ENCODE measurements at regions not wholly inside any gene's neighbourhood (a gene's known extent, or its start where the extent isn't known, plus 50 kb on each side); places are given as distances from the start of the nearest gene placed in this dataset.
"Not testable (repeated sequence)": the region's sequence is repeated elsewhere in the genome, so short reads cannot be mapped to it uniquely, and the experiment has no call there.

- DNase-seq (ENCODE audit: low read depth), result no peak
Measured at GRCh38 chr5:87138091-87138805, 129.4 kb upstream of the RASA1 start.

DNA sequence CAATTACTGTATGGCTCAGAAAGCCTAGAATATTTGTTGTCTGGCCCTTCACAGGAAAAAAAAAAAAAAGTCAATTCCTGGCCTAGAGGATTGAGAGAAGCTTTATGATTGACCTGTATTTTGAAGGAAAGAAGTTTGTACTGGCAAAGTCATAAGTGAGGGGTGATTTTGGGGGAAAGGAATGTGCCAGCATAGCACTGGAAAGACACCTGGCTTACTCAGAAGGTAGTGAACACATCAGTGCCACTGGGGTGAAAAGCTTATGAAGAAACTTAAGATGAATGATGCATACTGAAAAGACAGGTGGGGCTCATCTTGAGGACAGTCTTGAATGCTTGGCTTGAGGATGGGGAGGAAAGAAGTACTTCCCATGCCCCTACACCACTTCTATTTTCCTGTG lies 127.9 kb upstream of the RASA1 start:
- DNase-seq (ENCODE audit: low read depth), result no peak

DNA sequence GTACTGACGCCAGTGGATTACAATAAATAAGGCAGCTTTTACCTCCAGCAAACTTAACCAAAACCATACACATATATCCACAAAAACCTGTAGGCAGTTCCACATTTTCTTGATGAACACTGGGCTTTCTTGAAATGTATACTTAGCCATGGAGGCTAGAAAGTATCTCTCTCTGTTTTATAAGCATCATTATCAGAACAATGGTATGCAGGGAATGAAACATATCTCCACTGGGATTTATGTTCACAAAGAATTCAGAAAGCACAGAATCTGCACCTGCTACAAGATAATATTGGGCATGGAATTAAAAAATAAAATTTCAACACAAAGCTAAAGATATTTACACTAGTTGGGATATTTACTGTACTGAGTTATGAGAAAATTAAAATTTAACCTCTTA lies 126.1 kb upstream of the RASA1 start:
- no peak for DNase-seq (ENCODE audit: low read depth)

- DNase-seq (ENCODE audit: low read depth), result not testable (repeated sequence)
Measured at GRCh38 chr5:87145853-87146252, 121.8 kb upstream of the RASA1 start.

GRCh38 chr5:87147441-87147840 lies 120.2 kb upstream of the RASA1 start:
- DNase-seq (ENCODE audit: low read depth), result no peak

DNA sequence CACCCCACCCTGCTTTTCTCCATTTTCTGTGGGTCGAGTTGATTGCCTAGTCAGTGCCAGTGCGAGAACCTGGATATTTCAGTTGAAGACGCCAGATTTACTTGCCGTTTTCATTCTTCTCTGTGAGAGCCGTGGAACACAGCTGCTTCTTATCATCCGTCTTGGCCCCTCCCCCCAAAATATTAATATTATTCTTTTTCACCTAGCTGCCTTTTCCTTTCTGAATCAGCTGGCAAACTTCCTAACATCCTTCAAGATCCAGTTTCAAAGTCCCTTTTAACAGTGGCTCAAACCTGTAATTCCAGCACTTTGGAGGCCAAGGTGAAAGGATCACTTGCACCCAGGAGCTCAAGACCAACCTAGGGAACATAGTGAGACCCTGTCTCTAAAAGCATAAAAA lies 117.1 kb upstream of the RASA1 start:
- no peak for DNase-seq (ENCODE audit: low read depth)

- DNase-seq (ENCODE audit: low read depth), result peak; percentile 85
Measured at GRCh38 chr5:87151547-87151946, 116.1 kb upstream of the RASA1 start.

- no peak for DNase-seq (ENCODE audit: low read depth)
Measured at GRCh38 chr5:87152886-87153285, 114.8 kb upstream of the RASA1 start.

GRCh38 chr5:87154191-87154590 lies 113.5 kb upstream of the RASA1 start:
- no peak for DNase-seq (ENCODE audit: low read depth)

DNA sequence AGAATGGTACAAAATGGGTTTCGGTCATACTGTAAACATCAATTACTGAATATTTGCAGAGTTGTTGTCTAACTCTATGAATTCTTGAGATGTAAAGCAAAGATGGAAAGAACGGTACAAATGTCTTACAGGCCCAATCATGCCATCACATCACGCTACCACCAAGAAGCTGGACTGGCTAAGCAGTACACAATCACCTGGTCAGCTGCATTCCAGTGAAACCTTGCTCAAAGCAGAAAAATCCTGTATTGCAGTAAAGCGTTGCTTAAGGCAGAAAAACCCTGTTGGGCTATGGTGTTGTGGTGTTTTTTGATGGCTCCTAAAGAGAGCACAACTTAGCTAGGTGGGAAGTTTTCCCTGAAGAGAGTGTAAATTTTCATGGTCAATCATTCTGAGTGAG lies 112.6 kb upstream of the RASA1 start:
- no peak for DNase-seq (ENCODE audit: low read depth)

DNA sequence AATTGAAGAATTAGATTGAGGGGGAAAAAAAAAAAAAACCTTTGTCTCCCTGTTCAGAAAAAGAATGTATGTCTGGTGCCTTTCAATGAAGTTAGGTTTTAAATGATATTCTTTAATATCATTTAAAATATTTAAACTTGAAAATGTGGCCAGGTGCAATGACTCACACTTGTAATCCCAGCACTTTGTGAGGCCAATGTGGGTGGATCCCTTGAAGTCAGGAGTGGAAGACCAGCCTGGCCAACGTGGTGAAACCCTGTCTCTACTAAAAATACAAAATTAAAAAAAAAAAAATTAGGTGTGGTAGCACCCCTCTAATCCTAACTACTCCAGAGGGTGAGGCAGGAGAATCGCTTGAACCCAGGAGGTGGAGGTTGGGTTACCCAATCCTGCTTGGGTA lies 111.1 kb upstream of the RASA1 start:
- DNase-seq (ENCODE audit: low read depth), result peak; percentile 18

- DNase-seq (ENCODE audit: low read depth), result no peak
Measured at GRCh38 chr5:87164409-87164808, 103.3 kb upstream of the RASA1 start.

- peak; percentile 12 for DNase-seq (ENCODE audit: low read depth)
Measured at GRCh38 chr5:87169300-87169991, 98.2 kb upstream of the RASA1 start.

DNA sequence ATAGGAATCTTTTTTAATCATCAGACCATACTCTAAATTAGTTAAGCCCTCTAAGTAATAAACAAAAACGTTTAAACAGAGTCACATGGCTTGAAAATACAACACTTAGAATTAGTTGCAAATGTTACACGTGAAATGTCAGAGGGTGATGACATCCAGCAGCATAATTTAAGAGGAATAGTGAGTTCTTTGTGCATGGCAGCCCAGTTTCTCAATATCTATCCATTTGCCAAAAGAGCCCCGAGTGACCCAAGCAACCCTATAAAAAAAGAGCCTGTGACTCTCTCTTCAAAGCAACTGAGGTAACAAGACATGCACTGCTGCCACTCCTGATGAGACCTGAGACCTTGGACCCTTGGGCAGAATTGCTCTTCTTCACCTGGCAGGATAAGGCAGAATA lies 96.9 kb upstream of the RASA1 start:
- DNase-seq (ENCODE audit: low read depth), result no peak

- DNase-seq (ENCODE audit: low read depth), result no peak
Measured at GRCh38 chr5:87182649-87183048, 85.0 kb upstream of the RASA1 start.

DNA sequence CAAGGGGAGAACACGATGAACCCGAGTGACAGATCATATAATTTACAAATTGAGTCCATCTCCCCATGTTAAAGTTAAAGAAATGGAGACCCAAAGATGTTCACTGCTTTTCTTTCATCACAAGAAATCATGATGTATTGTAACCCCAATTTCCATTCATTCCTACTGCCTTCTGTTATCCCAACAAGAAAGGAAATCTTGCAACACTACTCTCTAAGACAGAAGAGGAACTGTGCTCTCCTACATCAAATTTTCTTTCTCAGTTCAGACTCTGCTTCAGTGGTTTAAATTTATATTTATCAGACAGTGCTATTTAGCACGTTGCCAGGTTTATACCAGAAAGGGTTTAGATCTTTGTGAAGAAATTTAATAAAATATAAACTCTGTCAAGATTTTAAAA lies 83.8 kb upstream of the RASA1 start:
- no peak for DNase-seq (ENCODE audit: low read depth)

GRCh38 chr5:87184605-87185004 lies 83.1 kb upstream of the RASA1 start:
- no peak for DNase-seq (ENCODE audit: low read depth)

- peak; percentile 5 for DNase-seq (ENCODE audit: low read depth)
Measured at GRCh38 chr5:87185838-87186237, 81.8 kb upstream of the RASA1 start.

- DNase-seq (ENCODE audit: low read depth), result no peak
Measured at GRCh38 chr5:87188391-87188790, 79.3 kb upstream of the RASA1 start.

DNA sequence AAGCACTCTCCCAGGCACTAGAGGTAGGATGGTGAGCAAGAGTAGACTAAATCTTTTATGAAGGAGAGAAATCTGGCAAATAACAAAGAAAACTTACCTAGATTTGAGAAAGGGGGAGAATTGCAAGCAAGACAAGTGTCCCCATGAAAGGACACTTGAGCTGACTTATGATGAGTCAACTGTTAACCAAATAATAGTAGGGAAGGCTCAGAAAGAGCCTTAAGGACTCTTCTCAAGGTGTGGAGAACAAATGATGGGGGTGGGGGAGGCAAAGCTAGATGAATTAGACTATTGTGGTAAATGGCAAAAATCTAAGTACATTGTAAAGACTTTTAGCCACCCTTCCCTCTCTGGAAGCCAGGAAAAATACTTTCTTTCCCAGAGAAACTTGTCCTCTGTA lies 77.6 kb upstream of the RASA1 start:
- no peak for DNase-seq (ENCODE audit: low read depth)

- DNase-seq (ENCODE audit: low read depth), result no peak
Measured at GRCh38 chr5:87190687-87191086, 77.0 kb upstream of the RASA1 start.

- DNase-seq (ENCODE audit: low read depth), result no peak
Measured at GRCh38 chr5:87191645-87192044, 76.0 kb upstream of the RASA1 start.

DNA sequence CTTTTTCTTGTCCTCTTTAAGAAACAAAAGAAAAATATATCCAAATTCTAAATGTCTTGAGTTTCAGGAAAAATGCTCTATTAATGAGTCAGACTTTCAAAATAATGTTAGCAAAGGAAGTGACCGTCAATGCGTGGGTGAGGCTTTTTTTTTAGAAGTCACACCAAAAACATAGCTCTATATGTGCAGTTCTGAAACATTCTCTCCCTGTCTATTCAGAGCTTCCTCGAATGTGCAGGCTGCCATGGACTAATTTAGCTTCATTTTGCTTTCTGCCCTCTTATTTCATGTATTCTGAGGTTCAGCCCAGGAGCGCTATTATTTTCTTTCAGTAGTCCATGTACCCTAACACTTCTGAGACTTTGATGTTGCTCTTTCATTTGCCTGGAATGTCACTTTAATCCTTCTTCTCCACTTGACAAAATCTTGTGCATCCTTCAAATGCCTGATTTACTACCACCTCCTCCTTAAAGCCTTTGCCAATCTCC lies 72.5 kb upstream of the RASA1 start:
- peak; percentile 46 for DNase-seq (ENCODE audit: low read depth)

GRCh38 chr5:87195616-87196015 lies 72.1 kb upstream of the RASA1 start:
- DNase-seq (ENCODE audit: low read depth), result no peak

All from Daoy (cell line).